ENCODE measurements at regions not wholly inside any gene's neighbourhood (a gene's known extent, or its start where the extent isn't known, plus 50 kb on each side); places are given as distances from the start of the nearest gene placed in this dataset.

GRCh38 chr2:118728984-118729383, 118.5 kb downstream of the EN1 start:
- TF ChIP-seq CTCF (IDR thresholded peaks at IDR 0.05; ENCODE audit: low read depth, low read length, poor library complexity, severe bottlenecking) (no peak), EZH2phosphoT487 (IDR thresholded peaks at IDR 0.05; ENCODE audit: borderline replicate concordance, low read length) (no peak)

All from DOHH2 (cell line).